ENCODE measurements at regions not wholly inside any gene's neighbourhood (a gene's known extent, or its start where the extent isn't known, plus 50 kb on each side); places are given as distances from the start of the nearest gene placed in this dataset.

DNA sequence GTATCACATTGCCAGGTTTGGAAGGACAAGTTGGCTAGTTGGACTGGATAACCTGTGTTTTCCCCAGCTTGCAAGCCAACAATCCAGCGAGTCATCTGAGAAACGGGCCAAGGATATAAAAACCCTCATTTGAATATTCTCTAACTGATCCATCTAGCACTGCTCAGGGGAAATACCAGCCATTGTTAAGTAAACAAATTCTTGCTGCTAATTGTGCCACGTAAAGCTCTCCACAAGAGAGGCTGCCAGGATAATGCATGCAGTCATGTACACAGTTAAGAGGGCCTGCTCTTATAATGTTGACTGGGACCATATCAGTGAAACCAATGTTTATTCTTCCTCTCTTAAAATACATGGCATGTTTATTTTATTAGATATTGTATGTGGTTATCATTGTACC is 663.2 kb upstream of the SGCG start:
- Histone ChIP-seq H2AK5ac (ENCODE audit: low read depth, low read length) (no peak overlapping the region), H3K23ac (ENCODE audit: low read depth, low read length) (no peak overlapping the region), H2BK20ac (ENCODE audit: low read depth, low read length) (no peak overlapping the region), H3K27ac (ENCODE audit: insufficient read depth, low read length) (no peak overlapping the region), H3K9me3 (ENCODE audit: control insufficient read depth, insufficient read depth, low read length) (peaks cover 5% of the 10 kb centered on the region; the same call in 1 of the 2 replicates), H2AFZ (replicated peaks; ENCODE audit: low read length, poor library complexity) (no peak overlapping the region), H3K27me3 (ENCODE audit: control insufficient read depth, insufficient read depth, low read length) (no peaks in the 10 kb centered on the region), H4K5ac (ENCODE audit: low read depth, low read length) (no peak overlapping the region), H2AK9ac (replicated peaks; ENCODE audit: low read depth, low read length, poor library complexity) (no peak overlapping the region), H4K20me1 (ENCODE audit: insufficient read depth, low read length) (no peaks in the 10 kb centered on the region), H3K18ac (ENCODE audit: low read depth, low read length) (no peak overlapping the region), H3K56ac (ENCODE audit: extremely low read depth, insufficient read depth, low read length) (no peak overlapping the region), H3K4ac (ENCODE audit: low read depth, low read length) (no peak overlapping the region), H3K9me1 (ENCODE audit: insufficient read depth, low read length) (no peaks in the 10 kb centered on the region), H3K9ac (ENCODE audit: low read depth, low read length) (no peak overlapping the region), H3K4me1 (ENCODE audit: control insufficient read depth, insufficient read depth, low read length) (no peaks in the 10 kb centered on the region), H2BK5ac (ENCODE audit: low read depth, low read length, poor library complexity, severe bottlenecking) (no peak overlapping the region), H4K91ac (ENCODE audit: insufficient read depth, low read depth, low read length) (no peak overlapping the region), H3K4me3 (ENCODE audit: insufficient read depth, low read depth, low read length) (no peak overlapping the region), H3K14ac (replicated peaks; ENCODE audit: low read depth, low read length) (no peak overlapping the region), H3K4me2 (ENCODE audit: low read depth, low read length) (no peak overlapping the region), H3K79me1 (ENCODE audit: low read depth in 1 of 2, low read length in 2 of 2) (no peaks in the 10 kb centered on the region), H2BK15ac (ENCODE audit: low read depth, low read length) (no peak overlapping the region), H4K8ac (ENCODE audit: low read depth in 2 of 2, low read length in 2 of 2) (no peak overlapping the region), H2BK120ac (ENCODE audit: low read depth, low read length) (no peak overlapping the region), H3K36me3 (ENCODE audit: control insufficient read depth, insufficient read depth, low read length) (no peaks in the 10 kb centered on the region)
- ATAC-seq (ENCODE audit: low read depth) (no peak), DNase-seq (no peak)
- dilution Hi-C loops (cut with HindIII; ENCODE audit: low sequenced_read_pairs, unreplicated experiment): no loop called here
- CTCF ChIA-PET: interaction anchor here (0.6 kb wide), 1 partner anchor 45 kb away, joined by 3 read pairs; no protein-coding TSS in a partner anchor
- POLR2A ChIA-PET (ENCODE audit: unreplicated experiment): no interaction called here
- TF ChIP-seq RCOR1 (IDR thresholded peaks at IDR 0.05; ENCODE audit: insufficient replicate concordance, low read length) (no peak), NFE2L2 (IDR thresholded peaks at IDR 0.05; ENCODE audit: low read depth, low read length) (no peak), RAD21 (IDR thresholded peaks at IDR 0.05; ENCODE audit: low read length) (no peak), BHLHE40 (IDR thresholded peaks at IDR 0.05; ENCODE audit: low read depth, low read length) (no peak), MAFK (IDR thresholded peaks at IDR 0.05; ENCODE audit: low read depth, low read length) (no peak), ELK1 (IDR thresholded peaks at IDR 0.05; ENCODE audit: borderline replicate concordance, low read depth, low read length) (no peak), RFX5 (IDR thresholded peaks at IDR 0.05; ENCODE audit: low read depth, low read length) (no peak), SMC3 (IDR thresholded peaks at IDR 0.05; ENCODE audit: low read depth, low read length) (no peak)
- TF ChIP-seq, protein P1, sequence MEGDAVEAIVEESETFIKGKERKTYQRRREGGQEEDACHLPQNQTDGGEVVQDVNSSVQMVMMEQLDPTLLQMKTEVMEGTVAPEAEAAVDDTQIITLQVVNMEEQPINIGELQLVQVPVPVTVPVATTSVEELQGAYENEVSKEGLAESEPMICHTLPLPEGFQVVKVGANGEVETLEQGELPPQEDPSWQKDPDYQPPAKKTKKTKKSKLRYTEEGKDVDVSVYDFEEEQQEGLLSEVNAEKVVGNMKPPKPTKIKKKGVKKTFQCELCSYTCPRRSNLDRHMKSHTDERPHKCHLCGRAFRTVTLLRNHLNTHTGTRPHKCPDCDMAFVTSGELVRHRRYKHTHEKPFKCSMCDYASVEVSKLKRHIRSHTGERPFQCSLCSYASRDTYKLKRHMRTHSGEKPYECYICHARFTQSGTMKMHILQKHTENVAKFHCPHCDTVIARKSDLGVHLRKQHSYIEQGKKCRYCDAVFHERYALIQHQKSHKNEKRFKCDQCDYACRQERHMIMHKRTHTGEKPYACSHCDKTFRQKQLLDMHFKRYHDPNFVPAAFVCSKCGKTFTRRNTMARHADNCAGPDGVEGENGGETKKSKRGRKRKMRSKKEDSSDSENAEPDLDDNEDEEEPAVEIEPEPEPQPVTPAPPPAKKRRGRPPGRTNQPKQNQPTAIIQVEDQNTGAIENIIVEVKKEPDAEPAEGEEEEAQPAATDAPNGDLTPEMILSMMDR (conservative IDR thresholded peaks at IDR 0.05; ENCODE audit: low read depth, low read length): no peak
- WGBS, 2 experiments (ENCODE audit: extremely low coverage in 2 of 2, insufficient read length in 1 of 2): no CpG with 5 or more reads among the region's 3 CpGs
- BruUV-seq (replicated peaks): no TSS peak
- in situ Hi-C loops (cut with MboI; ENCODE audit: low sequenced_read_pairs): no loop called here
- intact Hi-C loops (cut with micrococcal nuclease): no loop called here
